Dermis blood vessel endothelial cell (primary cell): ENCODE measurements at regions not wholly inside any gene's neighbourhood (a gene's known extent, or its start where the extent isn't known, plus 50 kb on each side); places are given as distances from the start of the nearest gene placed in this dataset.
"Not testable (repeated sequence)": the region's sequence is repeated elsewhere in the genome, so short reads cannot be mapped to it uniquely, and the experiment has no call there.

Source experiments
- DNase-seq: peaks from one replicate; pipeline ENCODE4 v3.0.0; 2010

DNA sequence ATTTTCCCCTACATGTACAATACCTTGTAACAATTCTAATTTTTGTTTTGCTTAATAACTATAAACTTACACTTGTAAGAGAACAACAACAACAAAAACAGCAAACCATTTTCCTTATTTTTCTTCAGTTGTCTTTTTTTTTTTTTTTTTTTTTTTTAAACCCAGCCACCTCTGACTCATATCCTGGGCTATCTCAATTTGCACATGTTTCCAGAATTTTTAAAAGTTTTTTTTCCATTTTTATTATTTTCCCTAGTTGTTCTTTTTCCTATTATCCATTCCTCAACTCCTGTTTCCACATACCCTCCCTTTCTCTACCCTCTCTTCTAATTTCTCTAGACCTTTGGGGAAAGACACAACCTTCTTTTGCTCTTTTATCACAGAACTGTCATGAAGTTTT, 112.5 kb downstream of the EFEMP1 start:
- DNase-seq: no peak

DNA sequence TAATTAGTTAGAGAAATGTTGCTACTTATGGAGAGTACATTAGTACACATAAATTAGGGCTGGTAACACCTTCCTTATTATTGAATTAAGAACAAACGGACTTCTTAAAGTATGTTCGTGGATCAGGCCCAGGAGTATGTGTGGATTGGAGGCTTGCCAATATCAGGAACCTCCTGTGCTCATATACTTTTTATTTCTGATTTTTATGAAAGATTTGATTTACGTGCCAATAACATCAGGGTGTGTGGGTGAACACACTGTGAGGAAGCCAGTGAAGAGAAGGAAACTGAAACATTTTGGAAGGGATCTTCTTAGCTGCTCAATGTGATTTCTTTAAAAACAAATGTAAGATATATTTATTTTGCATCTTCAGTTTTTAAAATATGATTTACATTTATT, 113.0 kb downstream of the EFEMP1 start:
- peak; percentile 9 for DNase-seq

DNA sequence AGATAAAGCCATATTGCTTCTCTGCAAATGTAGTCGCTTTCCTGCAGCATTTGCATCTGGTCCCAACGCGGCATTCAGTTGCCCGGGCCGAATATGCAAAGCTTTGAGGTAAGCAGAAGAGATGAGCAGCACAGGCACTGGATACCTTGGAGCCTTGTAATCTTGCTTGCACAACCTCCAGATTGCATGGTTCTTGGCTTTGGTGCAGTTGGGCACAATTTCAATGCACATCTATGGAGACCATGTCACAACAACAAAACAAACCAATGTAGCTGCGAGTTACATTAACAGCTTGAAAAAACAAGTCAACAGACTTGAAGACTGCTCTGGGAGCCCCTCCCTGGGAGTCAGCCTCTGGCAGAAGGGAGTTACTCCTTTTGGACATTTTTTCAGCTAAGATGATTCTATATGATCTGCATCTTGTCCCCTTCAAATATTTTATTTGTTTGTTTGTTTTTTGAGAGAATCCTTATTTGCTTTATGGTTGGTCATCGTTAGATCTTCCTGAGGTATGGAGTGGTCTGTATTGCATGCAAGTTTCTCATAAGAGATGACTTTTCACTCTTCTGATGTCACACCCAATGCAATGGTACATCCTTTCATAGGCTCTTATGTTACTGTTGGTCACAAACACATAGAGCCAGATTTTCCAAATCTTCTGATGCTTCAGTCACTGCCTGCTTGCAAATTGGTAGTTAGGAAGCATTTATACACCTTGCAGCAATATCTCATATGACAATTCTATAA, 113.5 kb downstream of the EFEMP1 start:
- DNase-seq: no peak

DNA sequence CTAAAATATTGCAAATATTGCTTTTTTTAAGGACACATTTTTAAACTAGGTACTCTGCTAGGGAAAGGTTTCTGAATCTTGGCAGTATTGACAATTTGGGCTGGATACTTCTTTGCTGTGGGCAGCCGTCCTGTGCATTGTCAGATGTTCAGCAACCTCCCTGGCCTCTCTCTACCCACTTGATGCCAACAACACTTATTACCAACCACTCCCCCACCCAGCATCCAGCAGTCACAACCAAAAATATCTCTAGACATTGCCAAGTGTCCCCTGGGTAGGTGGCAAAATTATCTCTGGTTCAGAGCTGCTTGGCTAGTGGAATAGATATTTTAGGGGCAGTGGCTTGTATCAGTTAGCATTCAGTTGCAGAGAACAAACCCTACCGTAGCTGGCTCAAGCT, 114.3 kb upstream of the PNPT1 start:
- no peak for DNase-seq

DNA sequence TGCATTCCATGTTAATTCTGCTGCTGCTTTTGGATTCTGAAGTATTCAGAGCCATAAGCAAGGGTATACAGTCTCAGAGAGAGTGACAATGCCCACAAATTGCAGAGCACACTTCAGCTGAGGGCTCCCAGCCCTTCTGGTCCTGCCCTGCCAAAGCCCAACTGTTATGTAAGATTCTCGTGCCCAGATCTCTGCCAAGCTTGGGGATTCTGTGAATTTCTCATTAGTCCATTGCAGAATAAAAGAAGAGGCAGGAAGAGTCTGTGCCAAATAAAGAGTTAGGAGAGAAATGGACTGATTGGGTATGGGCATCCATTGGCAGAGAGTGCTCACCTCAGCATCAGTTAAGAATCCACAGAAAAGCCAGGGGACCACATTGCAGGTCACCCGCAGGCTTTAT, 112.0 kb upstream of the PNPT1 start:
- no peak for DNase-seq

DNA sequence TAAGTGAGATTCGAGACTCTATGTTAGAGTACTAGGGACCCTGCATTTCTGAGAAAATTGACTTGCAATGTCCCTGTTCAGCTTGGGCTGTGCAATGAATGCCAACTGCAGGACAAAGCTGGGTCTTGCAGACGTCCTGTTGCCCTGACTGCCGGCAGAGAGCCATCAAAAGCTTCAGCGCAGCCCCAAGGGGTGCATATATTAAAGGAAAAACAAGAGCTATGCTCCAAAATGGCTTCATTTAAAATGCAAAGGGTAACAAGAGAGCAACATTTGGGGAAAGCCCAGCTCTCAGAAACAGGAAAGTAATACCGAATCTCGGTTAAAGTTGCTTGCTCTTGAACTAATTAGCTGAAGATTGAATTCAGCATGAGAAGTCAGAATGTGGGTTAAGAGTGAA, 110.9 kb upstream of the PNPT1 start:
- DNase-seq: no peak

DNA sequence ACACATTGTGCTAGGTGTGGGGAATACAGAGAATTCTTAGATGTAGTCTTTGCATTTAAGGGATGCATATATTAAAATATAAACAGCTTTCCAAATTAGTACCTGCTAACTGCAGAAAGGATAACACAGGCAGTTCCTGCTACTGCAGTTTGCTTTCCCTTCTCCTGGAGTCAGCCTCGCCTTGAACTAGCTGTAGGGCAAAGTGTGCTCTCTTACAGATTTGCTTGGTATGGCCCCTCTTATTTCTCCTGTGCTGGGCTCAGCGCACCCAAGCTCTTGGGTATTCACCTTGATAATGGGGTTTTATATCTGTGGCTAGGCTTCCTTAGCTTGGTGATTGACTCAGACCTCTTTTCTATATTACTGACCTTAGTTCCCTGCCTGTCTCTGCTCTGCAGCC, 108.4 kb upstream of the PNPT1 start:
- DNase-seq: no peak

DNA sequence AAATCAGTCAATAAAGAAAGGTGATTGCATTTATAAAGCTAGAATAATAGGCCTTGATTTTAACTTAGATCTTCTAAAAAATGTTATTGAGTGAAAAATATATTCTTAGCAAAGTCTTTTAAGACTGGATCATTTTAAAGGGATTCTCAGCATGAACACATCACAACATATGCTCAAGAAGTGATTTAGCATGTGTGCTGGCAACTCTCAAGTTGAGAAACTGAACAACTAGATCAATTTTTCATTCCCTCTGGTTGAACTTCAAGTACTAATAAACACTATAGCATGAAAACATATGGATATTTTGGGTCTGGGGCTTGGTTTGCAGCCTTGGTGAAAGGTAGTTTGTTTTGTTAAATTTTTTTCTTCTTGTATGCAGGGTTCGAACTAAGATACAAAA, 107.8 kb upstream of the PNPT1 start:
- no peak for DNase-seq

DNA sequence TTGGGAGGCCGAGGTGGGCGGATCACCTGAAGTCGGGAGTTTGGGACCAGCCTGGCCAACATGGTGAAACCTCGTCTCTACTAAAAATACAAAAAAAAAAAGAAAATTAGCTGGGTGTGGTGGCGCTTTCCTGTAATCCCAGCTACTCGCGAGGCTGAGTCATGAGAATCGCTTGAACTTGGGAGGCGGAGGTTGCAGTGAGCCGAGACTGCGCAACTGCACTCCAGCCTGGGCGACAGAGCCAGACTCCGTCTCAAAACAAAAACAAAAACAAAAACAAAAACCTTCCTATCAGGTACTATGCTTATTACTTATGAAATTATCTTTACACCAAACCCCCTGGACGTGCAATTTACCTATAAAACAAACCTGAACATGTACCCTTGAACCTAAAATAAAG, 106.0 kb upstream of the PNPT1 start:
- DNase-seq: not testable (repeated sequence)

DNA sequence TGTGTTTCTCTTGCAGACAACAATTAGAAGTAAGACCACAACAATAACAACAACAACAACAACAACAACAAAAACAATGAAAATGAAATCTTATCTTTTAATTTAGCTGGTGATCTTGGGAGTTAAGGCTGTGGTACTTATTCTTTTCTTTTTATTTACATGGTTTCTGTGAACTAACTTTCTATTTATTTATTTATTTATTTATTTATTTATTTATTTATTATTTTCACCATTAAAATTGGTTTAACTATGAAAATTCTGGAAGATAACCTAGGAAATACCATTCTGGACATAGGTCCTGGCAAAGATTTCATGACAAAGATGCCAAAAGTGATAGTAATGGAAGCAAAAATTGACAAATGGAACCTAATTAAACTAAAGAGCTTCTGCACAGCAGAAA, 102.5 kb upstream of the PNPT1 start:
- no peak for DNase-seq

DNA sequence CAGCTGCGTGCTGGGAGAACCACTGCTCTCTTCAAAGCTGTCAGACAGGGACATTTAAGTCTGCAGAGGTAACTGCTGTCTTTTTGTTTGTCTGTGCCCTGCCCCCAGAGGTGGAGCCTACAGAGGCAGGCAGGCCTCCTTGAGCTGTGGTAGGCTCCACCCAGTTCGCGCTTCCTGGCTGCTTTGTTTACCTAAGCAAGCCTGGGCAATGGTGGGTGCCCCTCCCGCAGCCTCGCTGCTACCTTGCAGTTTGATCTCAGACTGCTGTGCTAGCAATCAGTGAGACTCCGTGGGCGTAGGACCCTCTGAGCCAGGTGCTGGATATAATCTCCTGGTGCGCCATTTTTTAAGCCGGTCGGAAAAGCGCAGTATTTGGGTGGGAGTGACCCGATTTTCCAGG, 100.0 kb upstream of the PNPT1 start:
- not testable (repeated sequence) for DNase-seq

DNA sequence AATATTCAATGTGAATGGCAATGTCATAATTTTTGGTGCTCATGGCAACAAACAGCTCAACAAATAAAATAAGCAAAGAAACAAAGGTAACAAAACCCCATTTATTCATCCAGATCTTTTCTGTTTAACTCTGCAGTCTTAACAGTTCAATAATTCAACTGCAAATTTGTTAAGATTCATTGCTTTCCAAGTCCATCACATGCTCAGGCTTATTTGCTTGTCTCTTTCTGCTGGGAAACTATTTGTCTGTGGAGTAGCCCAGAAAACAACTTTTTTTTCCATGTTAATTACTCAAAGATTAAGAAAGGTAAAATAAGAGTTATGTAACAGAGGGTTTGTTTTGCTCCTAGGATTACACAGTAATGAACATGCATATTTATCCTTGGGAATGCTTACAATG, 92.6 kb upstream of the PNPT1 start:
- no peak for DNase-seq

DNA sequence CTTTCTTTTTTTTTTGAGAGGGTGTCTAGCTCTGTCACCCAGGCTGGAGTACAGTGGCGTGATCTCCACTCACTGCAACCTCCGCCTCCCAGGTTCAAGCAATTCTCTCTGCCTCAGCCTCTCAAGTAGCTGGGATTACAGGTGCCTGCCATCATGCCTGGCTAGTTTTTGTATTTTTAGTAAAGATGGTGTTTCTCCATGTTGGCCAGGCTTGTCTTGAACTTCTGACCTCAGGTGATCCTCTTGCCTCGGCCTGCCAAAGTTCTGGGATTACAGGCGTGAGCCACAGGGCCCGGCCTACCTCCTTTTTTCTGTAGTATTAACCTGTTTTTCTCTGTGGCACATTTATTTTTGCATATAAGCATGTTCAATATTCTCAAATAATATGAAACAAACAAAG, 90.1 kb upstream of the PNPT1 start:
- DNase-seq: not testable (repeated sequence)

DNA sequence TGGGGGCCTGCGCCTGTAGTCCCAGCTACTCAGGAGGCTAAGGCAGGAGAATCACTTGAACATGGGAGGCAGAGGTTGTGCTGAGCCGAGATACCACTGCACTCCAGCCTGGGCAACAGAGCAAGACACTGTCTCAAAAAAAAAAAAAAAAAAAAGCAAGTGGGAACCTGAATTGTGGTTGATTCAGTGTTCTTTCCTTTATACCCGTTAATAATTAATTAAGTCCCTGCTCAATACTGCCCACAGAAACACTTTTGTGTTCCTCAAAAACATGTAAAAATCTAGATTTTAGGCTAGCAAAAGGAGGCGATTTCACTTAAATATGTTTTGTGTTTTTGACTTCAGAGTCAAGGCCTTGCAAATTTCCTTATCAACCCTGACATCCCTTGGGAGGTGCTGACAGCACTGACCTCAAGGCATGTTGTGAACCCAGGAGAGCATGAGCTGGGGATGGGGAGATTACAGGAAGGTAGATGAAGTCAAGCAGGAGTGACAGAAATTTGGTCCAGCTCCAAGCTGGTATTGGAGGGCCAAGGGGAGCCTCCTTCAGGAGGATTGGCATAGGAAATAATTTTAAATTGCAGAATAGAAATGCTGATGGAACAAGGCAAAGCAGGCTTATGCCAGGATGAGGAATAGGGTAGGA, 89.0 kb upstream of the PNPT1 start:
- no peak for DNase-seq

DNA sequence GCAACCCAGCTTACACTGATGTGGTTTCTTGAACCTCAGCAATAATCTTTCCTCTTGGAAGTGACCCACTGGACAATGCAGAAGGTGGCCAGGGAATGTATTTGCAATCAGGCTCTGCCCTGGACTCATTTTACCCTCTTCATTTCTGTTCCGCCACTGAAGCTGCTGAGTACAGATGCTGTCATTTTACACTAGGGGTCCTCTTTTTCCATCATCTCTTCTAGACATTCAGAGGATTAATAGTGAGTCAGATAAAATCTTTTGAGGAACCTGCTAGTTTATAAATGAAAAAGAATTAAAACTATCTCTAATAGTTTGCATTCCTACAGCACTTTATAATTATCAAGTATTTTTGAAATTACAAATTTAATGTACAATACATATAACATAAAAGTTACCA, 87.9 kb upstream of the PNPT1 start:
- DNase-seq: no peak

DNA sequence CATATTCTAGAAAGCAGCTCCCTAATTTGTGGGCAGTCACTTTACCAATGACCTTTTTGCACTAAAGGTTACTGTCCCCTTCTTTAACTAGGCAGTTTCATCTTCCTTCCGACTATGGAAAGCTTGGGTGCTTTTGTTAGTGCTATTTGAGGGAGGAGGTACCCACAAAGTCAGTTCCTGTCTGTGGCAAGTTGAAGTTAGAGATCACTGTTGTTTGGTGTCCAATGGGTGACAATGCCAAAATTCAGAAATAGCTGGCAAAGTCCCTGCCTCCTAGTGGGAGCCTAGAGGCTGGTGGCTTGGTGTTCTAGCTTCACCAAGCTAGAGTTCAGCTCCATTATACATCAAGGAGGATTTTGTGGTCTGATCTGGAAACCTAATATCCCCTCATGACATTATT, 87.1 kb upstream of the PNPT1 start:
- DNase-seq: no peak

DNA sequence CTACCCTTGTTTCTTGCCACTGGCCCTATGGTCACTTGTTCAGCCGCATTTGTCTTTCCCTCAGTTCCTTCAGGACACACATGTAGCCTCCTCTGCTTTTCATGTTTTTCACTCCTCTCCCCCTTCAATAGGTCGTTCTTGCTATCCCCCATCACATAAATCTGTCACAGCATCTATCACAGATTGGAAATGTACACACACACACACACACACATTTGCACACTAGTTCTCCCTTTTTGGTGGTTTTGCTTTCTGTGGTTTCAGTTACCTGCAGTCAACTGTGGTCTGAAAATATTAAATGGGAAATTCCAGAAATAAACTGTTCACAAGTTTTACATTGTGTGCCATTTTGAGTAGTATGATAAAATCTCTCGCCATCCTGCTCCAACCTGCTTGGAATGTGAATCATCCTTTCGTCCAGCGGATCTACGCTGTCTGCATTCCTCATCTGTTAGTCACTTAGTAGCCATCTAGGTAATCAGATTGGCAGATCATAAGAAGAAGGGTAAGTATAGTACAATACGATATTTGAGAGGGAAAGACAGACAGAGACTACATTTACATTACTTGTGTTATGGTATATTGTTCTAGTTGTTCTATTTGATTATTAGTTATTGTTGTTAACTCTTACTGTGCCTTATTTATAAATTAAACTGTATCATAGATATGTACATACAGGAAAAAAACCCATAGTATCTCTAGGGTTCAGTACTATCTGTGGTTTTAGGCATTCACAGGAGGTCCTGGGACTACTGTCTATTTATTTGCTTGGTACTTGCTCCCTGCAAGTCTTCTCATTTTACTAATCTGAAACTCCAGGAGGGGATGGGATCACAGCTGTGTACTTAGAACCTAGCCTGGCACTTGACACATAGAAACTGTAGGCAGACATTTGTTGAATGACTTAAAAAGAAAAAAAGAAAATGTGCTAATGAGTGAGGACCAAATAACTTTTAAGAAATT, 86.1 kb upstream of the PNPT1 start:
- peak; percentile 96 for DNase-seq

DNA sequence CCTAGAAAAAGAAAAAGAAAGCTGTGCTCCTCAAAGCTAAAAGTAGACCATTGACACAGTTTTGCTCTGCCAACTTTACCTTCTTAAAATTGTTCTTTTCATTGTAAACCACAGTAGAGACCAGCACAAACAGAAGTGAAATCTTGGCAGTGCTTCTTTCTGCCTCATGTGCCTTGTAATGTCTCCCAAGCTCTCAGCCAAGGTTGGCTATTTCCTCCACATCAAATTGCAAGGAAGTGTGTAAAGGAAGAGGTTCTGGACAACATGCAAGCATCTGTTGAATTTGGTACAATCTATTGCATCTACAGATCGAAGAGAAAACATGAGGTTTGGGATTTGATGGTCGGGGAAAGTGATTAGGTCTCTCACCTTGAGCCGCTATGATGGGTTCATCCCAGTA, 83.3 kb upstream of the PNPT1 start:
- peak; percentile 62 for DNase-seq

DNA sequence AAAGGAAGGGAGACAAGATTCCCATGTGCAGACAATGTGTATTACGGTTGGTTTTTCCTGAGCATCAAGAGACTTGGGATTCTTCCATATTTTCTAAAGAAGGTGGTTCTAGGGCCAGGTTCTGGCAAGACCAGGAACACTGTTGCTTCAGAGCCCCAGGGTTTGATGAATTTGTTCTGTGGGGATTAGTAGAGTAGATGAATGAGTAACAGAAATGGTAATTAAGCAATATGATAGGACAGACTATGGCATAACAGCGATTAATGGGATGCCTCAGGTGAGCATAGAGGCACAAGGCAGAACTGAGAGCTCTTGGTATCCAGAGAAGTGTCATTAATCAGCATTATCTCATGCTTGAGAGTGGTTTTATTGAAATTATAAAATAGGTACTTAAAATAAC, 82.8 kb upstream of the PNPT1 start:
- no peak for DNase-seq

DNA sequence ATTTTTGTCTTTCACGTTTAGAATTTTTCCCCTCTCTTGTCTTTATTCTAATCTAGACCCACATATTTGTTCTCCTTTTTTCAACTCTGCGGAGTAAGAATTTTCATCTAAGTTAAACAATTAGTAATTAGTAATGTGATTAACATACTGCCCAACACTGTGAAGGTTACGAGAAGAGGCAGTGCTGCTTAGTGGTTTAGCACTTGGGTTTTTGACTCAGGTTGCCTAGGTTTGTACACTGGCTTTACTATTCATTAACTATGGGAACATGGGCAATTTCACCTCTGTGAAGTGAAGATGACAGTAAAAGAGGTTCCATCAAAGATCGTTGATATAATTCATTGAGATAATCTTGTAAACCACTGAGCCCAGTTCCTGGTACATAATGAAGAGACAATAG, 82.2 kb upstream of the PNPT1 start:
- no peak for DNase-seq

DNA sequence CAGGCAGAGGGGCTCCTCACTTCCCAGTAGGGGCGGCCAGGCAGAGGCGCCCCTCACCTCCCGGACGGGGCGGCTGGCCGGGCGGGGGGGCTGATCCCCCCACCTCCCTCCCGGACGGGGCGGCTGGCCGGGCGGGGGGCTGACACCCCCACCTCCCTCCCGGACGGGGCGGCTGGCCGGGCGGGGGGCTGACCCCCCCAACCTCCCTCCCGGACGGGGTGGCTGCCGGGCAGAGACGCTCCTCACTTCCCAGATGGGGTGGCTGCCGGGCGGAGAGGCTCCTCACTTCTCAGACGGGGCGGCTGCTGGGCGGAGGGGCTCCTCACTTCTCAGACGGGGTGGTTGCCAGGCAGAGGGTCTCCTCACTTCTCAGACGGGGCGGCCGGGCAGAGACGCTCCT, 80.0 kb upstream of the PNPT1 start:
- not testable (repeated sequence) for DNase-seq

DNA sequence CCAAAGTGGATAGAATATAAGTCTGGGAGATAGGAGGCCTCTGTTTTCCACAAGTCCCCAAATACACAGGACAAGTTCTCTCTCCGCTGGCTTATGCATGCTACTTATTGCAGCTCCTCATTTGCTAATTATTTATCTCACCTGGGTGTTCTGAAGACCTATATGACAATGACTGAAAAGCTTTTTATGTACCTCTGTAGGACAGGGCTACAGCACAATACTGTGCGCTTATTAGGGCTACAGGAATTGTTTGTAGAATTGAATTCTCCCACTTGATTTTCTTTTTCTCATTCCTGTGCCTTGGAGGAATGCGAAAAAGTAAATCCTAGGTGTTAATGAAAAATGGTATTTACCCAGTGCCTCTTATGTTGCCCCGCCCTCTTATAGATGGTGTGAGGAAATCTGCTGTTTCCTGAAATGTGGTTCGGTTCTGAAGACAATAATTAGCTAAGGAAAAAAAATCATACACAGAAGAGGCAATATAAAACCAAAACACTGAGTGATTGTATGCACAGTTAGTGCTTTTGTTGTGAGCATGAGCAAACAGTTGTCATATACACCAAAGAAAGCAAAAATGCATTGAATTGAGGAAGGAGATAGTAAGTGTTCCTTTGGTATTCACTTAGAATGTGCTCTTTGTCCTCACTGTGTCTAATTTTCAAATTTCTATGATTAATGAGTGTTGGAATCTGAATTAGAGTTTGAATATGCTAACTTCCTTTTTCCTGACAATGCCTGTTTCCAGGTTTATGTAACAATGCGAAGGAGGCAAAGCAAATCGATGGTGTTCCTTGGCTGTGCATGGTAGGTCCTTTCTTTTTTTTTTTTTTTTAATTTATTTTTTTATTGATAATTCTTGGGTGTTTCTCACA, 78.7 kb upstream of the PNPT1 start:
- peak; percentile 70 for DNase-seq

DNA sequence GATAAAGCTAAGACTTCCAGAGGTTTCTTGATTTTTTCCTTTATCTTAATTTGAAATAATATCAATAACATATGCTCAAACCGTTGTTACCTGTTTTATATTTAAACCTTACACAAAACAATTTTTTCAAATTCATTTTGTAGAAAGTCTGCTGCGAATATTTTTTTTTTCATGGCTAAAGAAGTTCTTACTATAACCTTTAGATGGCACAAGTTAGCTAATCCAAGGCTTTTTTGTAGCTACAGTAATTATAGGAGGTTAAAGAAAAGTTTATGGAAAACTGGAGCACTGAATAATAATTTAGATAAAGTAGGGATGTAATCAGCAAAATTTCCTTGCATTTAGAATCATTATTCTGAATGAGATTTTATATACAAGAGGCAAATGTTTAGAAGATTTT, 78.0 kb upstream of the PNPT1 start:
- peak; percentile 71 for DNase-seq
